ENCODE measurements at regions not wholly inside any gene's neighbourhood (a gene's known extent, or its start where the extent isn't known, plus 50 kb on each side); places are given as distances from the start of the nearest gene placed in this dataset.

- H3K9me3 ChIP-seq: no peaks in the 10 kb centered on the region
- no peaks in the 10 kb centered on the region for H3K27me3 ChIP-seq
- H3K4me3 ChIP-seq: no peak overlapping the region
- DNase-seq: no peak
- no peak for TF ChIP-seq CTCF (IDR thresholded peaks at IDR 0.05)
- no peak for TF ChIP-seq POLR2A (IDR thresholded peaks at IDR 0.05)
- no peak overlapping the region for H3K27ac ChIP-seq
- intact Hi-C loops (cut with DNase I; ENCODE audit: low total_unique reads): no loop called here
- H3K4me1 ChIP-seq: no peaks in the 10 kb centered on the region
- no peaks in the 10 kb centered on the region for H3K36me3 ChIP-seq
These were observed 825.7 kb downstream of the TECRL start for GRCh38 chr4:63583561-63583960.

GRCh38 chr4:63583007-63583406, 826.2 kb downstream of the TECRL start:
- Histone ChIP-seq H3K36me3 (no peaks in the 10 kb centered on the region), H3K4me1 (no peaks in the 10 kb centered on the region), H3K27ac (no peak overlapping the region), H3K27me3 (no peaks in the 10 kb centered on the region), H3K4me3 (no peak overlapping the region), H3K9me3 (no peaks in the 10 kb centered on the region)
- TF ChIP-seq POLR2A (IDR thresholded peaks at IDR 0.05): no peak
- intact Hi-C loops (cut with DNase I; ENCODE audit: low total_unique reads): no loop called here
- DNase-seq: no peak

GRCh38 chr4:63580796-63581475, 828.3 kb downstream of the TECRL start:
- Histone ChIP-seq H3K27ac (no peak overlapping the region), H3K4me1 (no peaks in the 10 kb centered on the region), H3K4me3 (no peak overlapping the region), H3K27me3 (no peaks in the 10 kb centered on the region), H3K36me3 (no peaks in the 10 kb centered on the region), H3K9me3 (no peaks in the 10 kb centered on the region)
- no peak for TF ChIP-seq CTCF (IDR thresholded peaks at IDR 0.05)
- no peak for TF ChIP-seq POLR2A (IDR thresholded peaks at IDR 0.05)
- DNase-seq: no peak
- intact Hi-C loops (cut with DNase I; ENCODE audit: low total_unique reads): no loop called here

DNA sequence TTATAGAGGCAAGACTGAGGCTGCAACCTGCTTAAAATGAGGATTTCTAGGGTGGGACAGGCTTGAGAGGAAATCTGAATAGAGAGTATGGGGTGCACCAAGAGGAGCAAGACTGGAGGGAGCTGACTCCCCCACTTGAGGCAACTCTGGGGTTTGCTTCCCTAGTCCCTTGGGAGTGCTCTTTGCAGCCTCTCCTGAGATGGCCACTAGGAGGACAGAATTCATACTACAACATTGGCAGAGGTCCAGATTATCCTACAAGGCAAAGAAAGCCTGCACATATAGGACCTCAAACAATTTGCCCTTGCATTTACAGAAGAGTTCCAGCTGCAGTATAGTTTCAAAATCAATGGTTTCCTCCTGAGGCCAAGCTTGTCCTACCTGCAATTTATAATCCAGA, 830.9 kb downstream of the TECRL start:
- Histone ChIP-seq H3K36me3 (no peaks in the 10 kb centered on the region), H3K9me3 (no peaks in the 10 kb centered on the region), H3K4me3 (no peak overlapping the region), H3K4me1 (no peaks in the 10 kb centered on the region), H3K27me3 (no peaks in the 10 kb centered on the region), H3K27ac (no peak overlapping the region)
- TF ChIP-seq POLR2A (IDR thresholded peaks at IDR 0.05) (no peak), CTCF (IDR thresholded peaks at IDR 0.05) (no peak)
- DNase-seq: no peak
- intact Hi-C loops (cut with DNase I; ENCODE audit: low total_unique reads): no loop called here

- no peak overlapping the region for H3K4me3 ChIP-seq
- intact Hi-C loops (cut with DNase I; ENCODE audit: low total_unique reads): no loop called here
- DNase-seq: no peak
- no peaks in the 10 kb centered on the region for H3K4me1 ChIP-seq
- H3K36me3 ChIP-seq: no peaks in the 10 kb centered on the region
- no peaks in the 10 kb centered on the region for H3K27me3 ChIP-seq
- H3K27ac ChIP-seq: no peak overlapping the region
- no peaks in the 10 kb centered on the region for H3K9me3 ChIP-seq
- TF ChIP-seq POLR2A (IDR thresholded peaks at IDR 0.05): no peak
- TF ChIP-seq CTCF (IDR thresholded peaks at IDR 0.05): no peak
These were observed 842.6 kb downstream of the TECRL start for GRCh38 chr4:63566658-63567057.

Measured in uterus (tissue), 3 donors.